A549 (cell line): ENCODE measurements at regions not wholly inside any gene's neighbourhood (a gene's known extent, or its start where the extent isn't known, plus 50 kb on each side); places are given as distances from the start of the nearest gene placed in this dataset.

Experiments used
- CTCF ChIP-seq: fragments of >200 bp; sonication (Bioruptor Twin); formaldehyde crosslinking; IDR thresholded peaks from 3 replicates; pipeline ENCODE4 v1.5.1; 2016
- EP300 ChIP-seq, 2 experiments: fragments of >200 bp; sonication (Bioruptor Twin); formaldehyde crosslinking; IDR thresholded peaks; 2 replicates in 1 of 2; 3 replicates in 1 of 2; pipeline ENCODE4 v1.6.1; 2016 to 2017
- GATA3 ChIP-seq: IDR thresholded peaks from 2 replicates; pipeline ENCODE4 v1.6.1; 2012; ENCODE audit warnings: borderline replicate concordance
- MYC ChIP-seq: IDR thresholded peaks from 2 replicates; pipeline ENCODE4 v1.6.1; 2012; ENCODE audit warnings: mild to moderate bottlenecking, inconsistent platforms, low read length, improper control_type of control experiment, borderline replicate concordance
- POLR2A ChIP-seq: IDR thresholded peaks from 2 replicates; pipeline ENCODE4 v1.6.1; 2012; ENCODE audit warnings: mild to moderate bottlenecking, low read length
- TF ChIP-seq, protein P1 (sequence below): IDR thresholded peaks from 2 replicates; pipeline ENCODE4 v1.6.1; 2012; ENCODE audit warnings: low read depth, borderline replicate concordance
- TF ChIP-seq, protein P2 (sequence below): fragments of 200-600 bp; sonication (generic); IDR thresholded peaks from 2 replicates; pipeline ENCODE4 v1.6.1; 2016; ENCODE audit warnings: antibody characterized with exemption, mild to moderate bottlenecking, moderate library complexity

- TF ChIP-seq CTCF (no peak), MYC (no peak), POLR2A (no peak), EP300 (IDR thresholded peaks at IDR 0.05) (no peak), GATA3 (no peak)
- TF ChIP-seq, protein P1, sequence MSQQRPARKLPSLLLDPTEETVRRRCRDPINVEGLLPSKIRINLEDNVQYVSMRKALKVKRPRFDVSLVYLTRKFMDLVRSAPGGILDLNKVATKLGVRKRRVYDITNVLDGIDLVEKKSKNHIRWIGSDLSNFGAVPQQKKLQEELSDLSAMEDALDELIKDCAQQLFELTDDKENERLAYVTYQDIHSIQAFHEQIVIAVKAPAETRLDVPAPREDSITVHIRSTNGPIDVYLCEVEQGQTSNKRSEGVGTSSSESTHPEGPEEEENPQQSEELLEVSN, result no peak
- TF ChIP-seq, protein P2, sequence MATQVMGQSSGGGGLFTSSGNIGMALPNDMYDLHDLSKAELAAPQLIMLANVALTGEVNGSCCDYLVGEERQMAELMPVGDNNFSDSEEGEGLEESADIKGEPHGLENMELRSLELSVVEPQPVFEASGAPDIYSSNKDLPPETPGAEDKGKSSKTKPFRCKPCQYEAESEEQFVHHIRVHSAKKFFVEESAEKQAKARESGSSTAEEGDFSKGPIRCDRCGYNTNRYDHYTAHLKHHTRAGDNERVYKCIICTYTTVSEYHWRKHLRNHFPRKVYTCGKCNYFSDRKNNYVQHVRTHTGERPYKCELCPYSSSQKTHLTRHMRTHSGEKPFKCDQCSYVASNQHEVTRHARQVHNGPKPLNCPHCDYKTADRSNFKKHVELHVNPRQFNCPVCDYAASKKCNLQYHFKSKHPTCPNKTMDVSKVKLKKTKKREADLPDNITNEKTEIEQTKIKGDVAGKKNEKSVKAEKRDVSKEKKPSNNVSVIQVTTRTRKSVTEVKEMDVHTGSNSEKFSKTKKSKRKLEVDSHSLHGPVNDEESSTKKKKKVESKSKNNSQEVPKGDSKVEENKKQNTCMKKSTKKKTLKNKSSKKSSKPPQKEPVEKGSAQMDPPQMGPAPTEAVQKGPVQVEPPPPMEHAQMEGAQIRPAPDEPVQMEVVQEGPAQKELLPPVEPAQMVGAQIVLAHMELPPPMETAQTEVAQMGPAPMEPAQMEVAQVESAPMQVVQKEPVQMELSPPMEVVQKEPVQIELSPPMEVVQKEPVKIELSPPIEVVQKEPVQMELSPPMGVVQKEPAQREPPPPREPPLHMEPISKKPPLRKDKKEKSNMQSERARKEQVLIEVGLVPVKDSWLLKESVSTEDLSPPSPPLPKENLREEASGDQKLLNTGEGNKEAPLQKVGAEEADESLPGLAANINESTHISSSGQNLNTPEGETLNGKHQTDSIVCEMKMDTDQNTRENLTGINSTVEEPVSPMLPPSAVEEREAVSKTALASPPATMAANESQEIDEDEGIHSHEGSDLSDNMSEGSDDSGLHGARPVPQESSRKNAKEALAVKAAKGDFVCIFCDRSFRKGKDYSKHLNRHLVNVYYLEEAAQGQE, result no peak
These were observed 166.4 kb upstream of the KCNMB2 start for GRCh38 chr3:178369811-178370210.
